ENCODE measurements at regions not wholly inside any gene's neighbourhood (a gene's known extent, or its start where the extent isn't known, plus 50 kb on each side); places are given as distances from the start of the nearest gene placed in this dataset.

DNA sequence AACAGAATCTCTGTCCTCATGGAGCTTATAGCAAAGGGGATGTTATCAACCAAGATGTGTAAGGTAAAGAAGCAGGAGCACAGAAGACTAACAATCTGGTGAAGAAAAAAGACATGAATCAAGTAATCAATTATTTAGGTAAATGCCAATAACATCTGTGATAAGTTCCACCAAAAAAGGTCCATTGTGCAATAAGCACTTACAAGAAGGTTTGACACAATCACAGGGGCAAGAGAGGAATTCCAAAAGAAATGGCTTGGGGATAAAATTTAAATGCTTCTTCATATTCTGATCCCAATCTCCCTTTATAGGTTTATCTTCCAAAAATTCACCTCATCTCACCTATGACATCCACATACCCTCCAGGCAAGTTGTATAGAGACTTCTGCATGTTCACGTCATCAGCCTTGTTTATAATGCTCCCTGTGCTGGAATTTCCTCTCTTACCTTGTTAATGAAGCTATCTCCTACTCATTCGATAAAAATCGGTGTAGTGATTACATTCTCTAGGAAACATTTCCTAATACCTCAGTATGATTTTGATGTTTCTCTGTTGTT lies 53.6 kb upstream of the DPT start:
- H3K4me3 ChIP-seq (ENCODE audit: low read depth, low read length) = no peak overlapping the region
- TF ChIP-seq, protein P1, sequence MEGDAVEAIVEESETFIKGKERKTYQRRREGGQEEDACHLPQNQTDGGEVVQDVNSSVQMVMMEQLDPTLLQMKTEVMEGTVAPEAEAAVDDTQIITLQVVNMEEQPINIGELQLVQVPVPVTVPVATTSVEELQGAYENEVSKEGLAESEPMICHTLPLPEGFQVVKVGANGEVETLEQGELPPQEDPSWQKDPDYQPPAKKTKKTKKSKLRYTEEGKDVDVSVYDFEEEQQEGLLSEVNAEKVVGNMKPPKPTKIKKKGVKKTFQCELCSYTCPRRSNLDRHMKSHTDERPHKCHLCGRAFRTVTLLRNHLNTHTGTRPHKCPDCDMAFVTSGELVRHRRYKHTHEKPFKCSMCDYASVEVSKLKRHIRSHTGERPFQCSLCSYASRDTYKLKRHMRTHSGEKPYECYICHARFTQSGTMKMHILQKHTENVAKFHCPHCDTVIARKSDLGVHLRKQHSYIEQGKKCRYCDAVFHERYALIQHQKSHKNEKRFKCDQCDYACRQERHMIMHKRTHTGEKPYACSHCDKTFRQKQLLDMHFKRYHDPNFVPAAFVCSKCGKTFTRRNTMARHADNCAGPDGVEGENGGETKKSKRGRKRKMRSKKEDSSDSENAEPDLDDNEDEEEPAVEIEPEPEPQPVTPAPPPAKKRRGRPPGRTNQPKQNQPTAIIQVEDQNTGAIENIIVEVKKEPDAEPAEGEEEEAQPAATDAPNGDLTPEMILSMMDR (IDR thresholded peaks at IDR 0.05; ENCODE audit: low read depth, low read length, missing control alignments) = no peak
- no peak for DNase-seq (ENCODE audit: low read depth)

DNA sequence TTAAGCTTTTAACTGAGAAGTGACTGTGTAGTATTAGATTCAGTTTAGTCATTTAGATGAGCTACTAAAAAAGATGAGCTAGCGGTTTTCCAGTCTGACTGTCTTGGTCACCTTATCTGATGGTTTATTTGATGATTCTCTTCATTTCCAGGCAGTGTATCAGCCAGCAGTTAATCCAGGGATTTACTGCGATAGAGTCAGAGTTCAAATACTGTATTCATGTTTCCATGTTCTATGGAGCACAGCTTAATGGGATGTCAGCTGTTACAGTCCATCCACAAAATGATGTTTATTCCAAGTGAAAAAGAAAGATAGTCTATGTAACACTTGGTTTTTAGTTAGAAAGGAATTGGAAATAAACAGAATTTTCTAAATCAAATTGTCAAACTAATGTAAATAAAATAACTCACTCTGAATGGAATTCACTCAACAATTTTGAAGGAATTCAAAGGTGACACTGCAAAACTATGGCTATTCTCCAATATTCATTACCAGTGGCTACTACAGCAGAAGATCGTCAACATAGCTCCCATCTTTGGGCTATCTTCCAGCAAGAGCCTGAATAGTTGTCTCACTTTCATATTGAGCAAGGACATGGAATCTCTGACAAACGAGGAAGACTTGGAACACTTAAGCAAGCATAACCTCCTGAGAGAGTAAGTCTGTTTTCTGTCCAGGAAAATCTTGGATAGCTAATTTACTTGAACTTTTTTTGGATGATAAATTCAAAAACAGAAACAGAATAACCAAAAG lies 54.6 kb upstream of the DPT start:
- H3K4me3 ChIP-seq (ENCODE audit: low read depth, low read length) = no peak overlapping the region
- TF ChIP-seq, protein P1 (IDR thresholded peaks at IDR 0.05; ENCODE audit: low read depth, low read length, missing control alignments) = no peak
- no peak for DNase-seq (ENCODE audit: low read depth)

DNA sequence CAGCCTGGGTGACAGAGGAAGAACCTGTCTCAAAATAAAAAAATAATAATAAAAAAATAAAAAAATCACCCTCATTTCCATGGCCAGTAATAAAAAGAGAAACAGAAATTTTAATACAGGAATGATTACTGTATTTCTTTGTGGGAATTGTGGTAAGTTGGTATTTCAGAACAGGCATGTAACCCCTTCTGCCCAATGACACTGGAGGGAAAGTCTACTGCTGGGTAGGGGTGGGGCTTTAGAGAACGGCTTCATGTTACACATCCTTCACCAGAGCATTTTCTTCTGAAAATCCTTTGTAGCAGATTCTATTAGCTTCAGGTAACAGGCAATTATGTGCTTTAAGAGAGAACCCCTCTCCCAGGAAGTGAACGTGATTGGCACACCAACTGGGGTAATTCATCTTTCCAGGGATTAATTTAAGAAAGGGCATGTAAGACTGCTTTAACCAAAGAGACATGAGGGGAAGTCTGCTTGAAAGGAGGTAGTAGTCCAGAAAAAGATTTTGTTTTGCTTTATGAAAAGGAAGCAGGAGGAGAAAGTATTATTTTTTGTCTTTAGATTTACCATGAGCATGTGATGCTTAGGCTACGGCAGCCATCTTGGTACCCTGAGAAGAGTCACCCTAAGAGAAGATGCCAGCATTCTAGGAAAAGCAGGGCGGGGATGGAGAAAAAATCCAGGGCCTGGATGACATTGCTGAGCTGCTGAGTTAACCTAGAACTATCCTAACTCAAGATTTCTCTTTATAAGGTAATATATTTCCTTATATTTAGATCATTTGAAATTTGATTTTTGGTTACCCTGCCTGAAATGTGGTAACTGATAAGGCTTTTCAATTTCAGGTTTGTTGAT lies 57.7 kb upstream of the DPT start:
- DNase-seq (ENCODE audit: low read depth) = no peak
- TF ChIP-seq, protein P1 (IDR thresholded peaks at IDR 0.05; ENCODE audit: low read depth, low read length, missing control alignments) = no peak
- H3K4me3 ChIP-seq (ENCODE audit: low read depth, low read length) = no peak overlapping the region

DNA sequence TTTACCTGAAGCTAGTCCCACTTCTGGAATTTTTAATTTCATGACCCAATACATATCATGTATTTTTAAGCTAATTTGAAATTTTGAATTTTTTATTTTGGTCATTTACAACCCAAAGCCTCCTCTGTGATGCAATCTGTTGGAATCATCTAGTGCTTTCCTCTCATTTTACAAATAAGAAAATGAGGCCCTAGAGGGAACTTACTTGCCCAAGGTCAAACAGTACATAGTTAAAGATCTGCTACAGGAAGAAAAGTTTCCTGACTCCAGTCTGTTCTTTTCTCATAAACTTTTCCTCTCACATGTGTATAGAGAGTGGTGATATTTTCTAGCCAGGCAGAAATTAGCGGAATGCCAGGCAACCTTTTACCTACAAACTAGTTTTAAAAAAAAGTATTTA lies 59.3 kb upstream of the DPT start:
- H3K4me3 ChIP-seq (ENCODE audit: low read depth, low read length) = no peak overlapping the region
- DNase-seq (ENCODE audit: low read depth) = no peak
- TF ChIP-seq, protein P1 (IDR thresholded peaks at IDR 0.05; ENCODE audit: low read depth, low read length, missing control alignments) = no peak

DNA sequence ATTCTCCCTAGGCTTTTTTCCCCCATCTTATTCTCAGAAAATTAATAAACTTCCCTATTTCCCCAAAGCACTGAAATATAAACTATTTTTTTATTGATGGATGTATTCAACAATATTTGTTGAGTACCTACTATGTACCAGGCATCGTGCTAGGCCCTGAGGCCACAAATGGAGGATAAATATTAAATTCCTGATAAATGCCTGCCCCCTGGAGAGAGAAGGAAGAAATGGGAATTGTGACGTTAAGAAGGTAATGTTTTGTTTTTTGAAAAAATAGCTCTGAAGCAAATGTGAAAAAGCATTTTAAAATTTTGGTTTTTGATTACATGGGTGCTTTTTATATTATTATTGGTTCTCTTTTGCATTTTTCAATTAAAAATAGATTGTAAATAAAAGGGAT lies 60.5 kb upstream of the DPT start:
- TF ChIP-seq, protein P1 (IDR thresholded peaks at IDR 0.05; ENCODE audit: low read depth, low read length, missing control alignments) = no peak
- no peak for DNase-seq (ENCODE audit: low read depth)
- H3K4me3 ChIP-seq (ENCODE audit: low read depth, low read length) = no peak overlapping the region

DNA sequence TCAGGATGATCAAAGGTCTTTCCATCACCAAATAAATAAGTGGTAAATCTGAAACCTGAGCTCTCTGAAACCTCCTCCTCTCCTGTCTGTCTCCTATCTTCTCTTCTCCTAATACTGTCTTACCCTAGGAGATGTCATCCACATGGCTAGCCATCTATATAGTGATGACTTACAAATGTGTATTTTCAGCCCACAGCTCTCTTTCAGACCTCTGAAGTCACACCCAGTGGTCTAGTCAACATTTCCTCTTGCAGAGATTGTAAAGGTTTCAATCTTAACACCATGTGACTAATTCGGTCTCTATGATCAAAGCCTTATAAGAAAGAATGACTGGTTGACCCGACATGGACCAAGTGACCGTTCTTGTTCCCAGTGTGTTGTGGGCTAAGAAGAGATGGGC lies 63.1 kb upstream of the DPT start:
- TF ChIP-seq, protein P1 (IDR thresholded peaks at IDR 0.05; ENCODE audit: low read depth, low read length, missing control alignments) = no peak
- no peak overlapping the region for H3K4me3 ChIP-seq (ENCODE audit: low read depth, low read length)
- no peak for DNase-seq (ENCODE audit: low read depth)

Measured in GM12864 (cell line).